NB4 (cell line): ENCODE measurements at regions not wholly inside any gene's neighbourhood (a gene's known extent, or its start where the extent isn't known, plus 50 kb on each side); places are given as distances from the start of the nearest gene placed in this dataset.

Source experiments
- CTCF ChIP-seq: IDR thresholded peaks from one replicate; pipeline ENCODE4 v1.5.1; 2012; ENCODE audit warnings: low read depth, low read length
- MAX ChIP-seq: IDR thresholded peaks from 2 replicates; pipeline ENCODE4 v1.6.1; 2011; ENCODE audit warnings: low read depth, low read length
- POLR2A ChIP-seq: IDR thresholded peaks from 2 replicates; pipeline ENCODE4 v1.6.1; 2011; ENCODE audit warnings: mild to moderate bottlenecking; ENCODE audit not compliant: insufficient read length; ENCODE audit errors: extremely low read depth

GRCh38 chr1:166432655-166433054, 265.9 kb upstream of the FAM78B start:
- TF ChIP-seq CTCF (no peak), POLR2A (no peak), MAX (no peak)
